H1 (cell line): ENCODE measurements at regions not wholly inside any gene's neighbourhood (a gene's known extent, or its start where the extent isn't known, plus 50 kb on each side); places are given as distances from the start of the nearest gene placed in this dataset.

Source experiments
- RNF2 ChIP-seq: fragments of 200-900, 300-1000 bp; sonication (generic); IDR thresholded peaks from 2 replicates; pipeline ENCODE4 v1.7.1; 2016; ENCODE audit warnings: borderline replicate concordance, low read depth, mild to moderate bottlenecking, antibody characterized with exemption, low read length; ENCODE audit not compliant: poor library complexity, severe bottlenecking; ENCODE audit errors: missing control alignments
- SUZ12 ChIP-seq: fragments of 200-600 bp; sonication (generic); IDR thresholded peaks from 2 replicates; pipeline ENCODE4 v1.6.1; 2012; ENCODE audit warnings: mild to moderate bottlenecking, inconsistent platforms, low read length, moderate library complexity, mixed read lengths
- TF ChIP-seq, protein P1 (sequence below): IDR thresholded peaks from 2 replicates; pipeline ENCODE4 v1.6.1; 2012; ENCODE audit warnings: inconsistent platforms

DNA sequence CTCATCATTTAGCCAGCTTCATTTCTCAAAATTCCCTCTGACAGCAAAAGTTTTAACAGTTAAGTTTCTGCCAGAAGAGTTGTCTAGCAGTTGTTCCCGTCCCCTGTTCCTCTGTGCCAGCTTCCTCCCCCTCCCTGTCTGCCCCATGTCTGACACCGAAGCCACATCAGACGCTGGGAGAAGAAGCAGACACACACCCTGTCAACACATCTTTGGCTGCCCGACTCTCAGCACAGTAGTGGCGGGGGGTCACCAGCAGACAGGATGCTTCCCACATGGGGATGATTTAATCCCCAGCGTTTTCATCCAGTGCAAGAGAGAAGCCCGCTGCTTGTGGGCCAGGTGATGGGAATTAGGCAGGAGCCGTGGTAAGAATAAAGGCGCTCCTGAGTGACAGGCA, 379.4 kb upstream of the RUNX1 start (continued):
- TF ChIP-seq RNF2 (no peak), SUZ12 (no peak)
- TF ChIP-seq, protein P1, sequence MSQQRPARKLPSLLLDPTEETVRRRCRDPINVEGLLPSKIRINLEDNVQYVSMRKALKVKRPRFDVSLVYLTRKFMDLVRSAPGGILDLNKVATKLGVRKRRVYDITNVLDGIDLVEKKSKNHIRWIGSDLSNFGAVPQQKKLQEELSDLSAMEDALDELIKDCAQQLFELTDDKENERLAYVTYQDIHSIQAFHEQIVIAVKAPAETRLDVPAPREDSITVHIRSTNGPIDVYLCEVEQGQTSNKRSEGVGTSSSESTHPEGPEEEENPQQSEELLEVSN, result no peak
